ENCODE measurements at regions not wholly inside any gene's neighbourhood (a gene's known extent, or its start where the extent isn't known, plus 50 kb on each side); places are given as distances from the start of the nearest gene placed in this dataset.

DNA sequence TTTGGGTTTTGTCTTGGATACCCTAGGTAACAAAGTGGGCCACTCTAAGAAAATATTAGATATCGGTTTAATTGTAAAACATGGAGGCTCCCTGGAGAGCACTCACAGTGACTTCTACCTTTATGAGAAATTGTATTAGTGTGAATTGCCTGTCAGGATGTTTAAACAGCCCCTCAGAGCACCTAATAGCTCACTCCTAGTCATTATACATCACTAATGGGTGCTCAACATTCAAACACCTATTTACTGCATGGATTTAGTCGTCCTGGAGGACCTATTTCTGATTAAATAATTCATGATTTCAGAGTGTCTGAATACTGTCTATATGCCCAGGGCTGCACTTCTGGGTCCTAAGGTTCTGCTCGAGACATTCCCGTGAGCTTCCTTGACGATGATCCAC, 430.2 kb upstream of the EEF2KMT start:
- no peak for FAIRE-seq
- DNase-seq (ENCODE audit: extremely low spot score, insufficient read length, low read depth), result no peak

DNA sequence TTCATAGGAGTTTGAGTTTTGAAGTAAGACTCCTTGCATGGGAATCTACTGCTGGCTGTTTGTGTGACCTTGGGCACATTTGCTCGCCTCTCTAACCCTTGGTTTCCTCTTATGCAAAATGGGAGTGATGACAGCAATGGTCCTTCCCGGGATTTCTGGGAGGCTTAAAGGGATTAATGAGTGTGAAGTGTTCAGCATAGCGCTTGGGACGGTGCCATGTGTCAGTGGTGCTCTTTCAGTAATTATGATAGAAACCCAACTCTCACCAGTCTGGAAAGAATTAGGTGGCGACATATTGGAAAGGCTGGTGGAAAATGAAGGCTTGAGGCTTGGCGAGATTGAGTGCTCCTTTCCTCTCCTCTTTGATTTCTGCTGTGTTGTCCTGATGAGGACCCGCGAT, 429.2 kb upstream of the EEF2KMT start:
- no peak for DNase-seq (ENCODE audit: extremely low spot score, insufficient read length, low read depth)
- no peak for FAIRE-seq

DNA sequence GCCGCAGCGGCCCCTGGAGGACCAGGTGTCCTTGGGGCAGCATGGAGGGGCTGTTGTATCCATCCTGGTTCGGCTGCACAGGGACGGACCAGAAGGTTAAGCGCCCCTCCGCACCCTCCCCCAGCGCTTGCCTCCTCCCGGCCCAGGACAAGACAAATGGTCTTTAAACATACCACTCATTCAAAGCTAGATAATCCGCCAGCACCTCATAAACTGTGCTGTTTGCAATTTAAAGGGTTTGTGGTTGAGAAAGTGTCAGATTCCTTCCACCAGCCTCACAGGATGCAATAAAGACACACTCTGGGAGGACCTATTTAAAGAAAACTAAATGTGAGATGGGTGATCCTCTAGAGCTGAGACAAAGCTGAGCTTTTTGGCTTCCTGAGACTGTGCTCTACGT, 426.2 kb upstream of the EEF2KMT start:
- DNase-seq (ENCODE audit: extremely low spot score, insufficient read length, low read depth), result no peak
- no peak for FAIRE-seq

DNA sequence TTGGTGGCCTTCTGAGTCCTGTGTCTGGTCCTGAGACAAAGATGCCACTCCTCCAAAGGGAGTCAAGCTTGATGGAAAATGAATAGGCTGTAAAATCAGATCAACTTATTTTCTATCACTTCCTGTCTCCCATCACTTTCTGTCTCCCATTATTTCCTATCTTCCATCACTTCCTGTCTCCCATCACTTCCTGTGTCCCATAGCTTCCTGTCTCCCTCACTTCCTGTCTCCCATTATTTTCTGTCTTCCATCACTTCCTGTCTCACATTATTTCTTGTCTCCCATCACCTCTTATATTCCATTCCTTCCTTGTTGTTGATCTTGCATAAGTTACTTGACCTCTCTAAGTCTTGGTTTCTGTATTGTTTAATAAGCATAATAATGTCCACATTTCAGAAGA, 418.5 kb upstream of the EEF2KMT start:
- no peak for DNase-seq (ENCODE audit: extremely low spot score, insufficient read length, low read depth)
- no peak for FAIRE-seq

DNA sequence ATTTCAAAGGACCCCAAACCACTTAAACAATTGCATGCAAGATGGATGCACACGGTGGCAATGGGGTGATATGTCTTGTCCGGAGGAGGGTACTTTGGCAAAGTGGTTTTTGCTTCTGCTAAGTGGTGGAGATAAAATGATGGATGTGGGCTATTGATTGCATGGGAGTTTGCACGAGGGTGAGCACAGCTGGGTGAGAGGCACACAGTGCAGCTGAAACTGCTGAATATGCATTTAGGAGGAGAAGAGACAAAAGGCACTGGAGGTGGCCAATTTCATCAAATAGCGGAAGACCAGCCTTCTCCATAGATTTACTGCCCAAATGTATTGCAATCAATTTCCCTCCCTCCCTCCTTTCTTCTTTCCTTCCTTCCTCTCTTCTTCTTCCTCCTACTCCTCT, 414.4 kb upstream of the EEF2KMT start:
- DNase-seq (ENCODE audit: extremely low spot score, insufficient read length, low read depth) (no peak), FAIRE-seq (no peak)

DNA sequence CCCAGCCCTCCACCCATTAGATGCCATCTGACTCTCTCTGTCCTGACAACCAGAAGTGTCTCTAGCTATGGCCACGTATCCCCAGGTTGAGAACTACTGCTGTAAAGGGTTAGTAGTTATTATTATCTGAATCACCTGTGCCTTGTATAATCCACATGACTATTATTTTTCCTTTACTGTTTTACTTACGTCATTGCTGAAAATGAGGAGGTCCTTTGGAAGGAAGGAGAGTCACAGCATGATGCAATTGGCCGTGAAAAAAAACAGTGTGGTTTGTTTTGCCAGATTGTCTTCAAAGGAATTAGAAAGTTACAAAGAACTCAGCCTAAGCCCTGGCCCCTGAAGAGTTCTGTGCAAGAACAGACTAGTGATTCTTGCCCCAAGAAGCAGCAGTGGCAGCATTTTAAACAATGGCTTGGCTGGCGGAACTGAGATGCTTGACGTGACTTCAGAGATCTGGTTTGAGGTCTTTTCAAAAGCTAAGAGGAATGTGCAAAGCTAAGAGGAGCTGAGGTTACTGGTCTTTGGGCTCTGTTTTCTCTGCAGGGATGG, 413.3 kb upstream of the EEF2KMT start:
- FAIRE-seq, result no peak
- no peak for DNase-seq (ENCODE audit: extremely low spot score, insufficient read length, low read depth)

DNA sequence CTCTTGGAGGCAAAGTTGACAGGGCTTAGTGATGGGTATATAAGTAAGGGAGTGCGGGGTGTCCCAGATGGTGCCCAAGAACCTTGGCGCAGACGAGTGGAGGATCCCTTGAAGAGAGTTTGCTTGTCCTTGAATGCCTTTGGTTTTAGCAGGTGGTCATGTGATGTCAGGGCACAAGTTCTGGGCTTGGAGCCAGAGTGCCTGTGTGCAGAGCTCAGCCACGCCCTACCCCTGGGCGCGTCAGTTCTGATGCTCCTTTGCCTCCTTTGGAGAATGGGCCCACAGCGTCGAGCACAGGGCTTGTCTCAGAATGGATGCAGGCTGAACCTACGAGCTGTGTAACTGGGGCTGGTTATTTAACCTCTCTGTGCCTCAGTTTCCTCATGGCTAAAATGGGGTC, 412.2 kb upstream of the EEF2KMT start:
- FAIRE-seq, result no peak
- DNase-seq (ENCODE audit: extremely low spot score, insufficient read length, low read depth), result no peak

DNA sequence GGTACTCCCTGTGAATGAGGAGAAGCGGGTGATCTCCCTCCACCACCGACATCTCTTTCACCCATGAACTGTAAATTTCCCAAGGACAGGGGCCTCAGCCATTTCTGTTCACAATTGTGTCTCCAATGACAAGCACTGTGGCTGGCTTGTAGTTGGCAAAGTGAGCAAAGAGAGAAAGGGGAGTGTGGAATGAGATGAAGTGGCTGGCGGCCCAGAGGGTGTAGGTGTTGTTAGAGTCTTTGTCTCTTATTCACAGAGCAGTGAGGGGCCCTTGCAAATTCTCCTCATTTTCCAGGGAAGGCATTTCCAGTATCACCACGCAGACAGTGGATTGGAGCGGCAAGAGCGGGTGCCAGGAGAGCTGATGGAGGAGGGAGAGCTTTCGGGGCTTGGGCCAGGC, 411.7 kb upstream of the EEF2KMT start:
- FAIRE-seq, result no peak
- no peak for DNase-seq (ENCODE audit: extremely low spot score, insufficient read length, low read depth)

DNA sequence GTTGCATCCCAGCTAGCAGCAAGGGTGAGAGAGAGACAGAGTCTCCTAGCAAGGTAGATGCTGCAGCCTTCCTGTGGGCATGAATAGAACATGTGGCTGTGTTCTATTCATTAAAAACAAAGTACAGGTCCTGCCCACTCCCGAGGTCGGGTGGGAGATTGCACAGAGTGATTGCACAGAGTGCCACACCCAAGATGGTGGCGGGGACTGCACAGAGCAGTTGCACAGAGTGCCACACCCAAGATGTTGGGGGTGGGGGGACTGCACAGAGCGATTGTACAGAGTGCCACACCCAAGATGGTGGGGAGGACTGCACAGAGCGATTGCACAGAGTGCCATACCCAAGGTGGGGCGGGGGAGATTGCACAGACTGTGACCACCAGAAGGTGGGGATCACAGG, 410.8 kb upstream of the EEF2KMT start:
- DNase-seq (ENCODE audit: extremely low spot score, insufficient read length, low read depth), result no peak
- no peak for FAIRE-seq

DNA sequence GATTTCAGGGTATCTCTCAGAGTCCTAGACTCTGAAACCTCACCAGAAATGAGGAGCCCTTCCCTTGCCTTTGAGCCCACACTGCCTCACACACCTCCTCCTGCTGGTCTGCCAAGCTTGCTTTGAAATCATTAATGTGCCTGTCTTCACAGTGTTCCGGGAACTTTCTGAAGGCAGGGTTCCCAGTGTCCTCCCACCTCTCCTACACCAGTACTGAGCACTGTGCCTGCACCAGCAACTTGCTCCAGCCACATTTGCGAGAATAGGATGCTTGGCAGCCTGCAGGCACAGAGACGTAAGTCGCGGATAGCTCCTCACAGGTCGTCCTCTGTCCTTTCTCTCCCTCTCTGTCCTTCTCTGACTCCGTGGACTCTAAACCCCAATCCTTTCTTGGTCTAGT, 408.4 kb upstream of the EEF2KMT start:
- DNase-seq (ENCODE audit: extremely low spot score, insufficient read length, low read depth), result no peak
- no peak for FAIRE-seq

DNA sequence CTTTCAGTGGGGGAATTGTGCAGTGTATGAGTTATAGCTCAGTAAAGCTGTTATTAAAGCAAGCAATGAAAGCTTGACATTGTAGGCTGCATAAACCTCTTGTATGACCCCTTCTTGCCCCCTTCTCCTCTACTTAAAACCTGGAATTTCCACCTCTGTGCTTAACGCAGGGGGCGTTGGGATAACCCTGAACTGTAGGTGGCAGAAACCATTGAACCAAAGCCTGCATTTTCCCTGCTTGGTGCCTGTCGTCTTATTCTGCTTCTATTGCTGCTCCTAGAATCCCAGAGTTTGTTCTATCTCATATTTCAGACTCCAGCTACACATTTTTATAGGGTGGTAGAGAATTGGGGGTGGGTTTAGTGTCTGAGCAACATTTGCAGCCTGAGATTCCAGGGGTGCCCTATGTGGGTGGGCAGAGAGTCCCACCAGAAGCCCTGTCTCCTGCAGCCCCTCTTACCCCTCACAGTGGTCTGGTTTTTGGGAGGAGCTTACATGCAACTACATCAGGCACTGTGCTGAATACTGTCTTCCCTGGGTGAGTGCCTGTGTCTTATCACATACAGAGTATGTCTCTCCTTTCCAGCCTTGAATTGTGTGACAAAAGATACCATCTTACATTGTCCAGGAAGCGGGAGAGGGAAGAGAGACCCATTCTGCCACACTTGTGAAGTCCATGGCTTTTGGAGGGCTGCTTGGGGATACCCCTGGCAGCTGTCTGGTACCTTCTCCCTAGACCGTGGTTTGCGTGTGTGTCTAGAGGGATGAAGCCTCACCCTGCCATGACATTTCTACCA, 407.7 kb upstream of the EEF2KMT start:
- FAIRE-seq, result no peak

DNA sequence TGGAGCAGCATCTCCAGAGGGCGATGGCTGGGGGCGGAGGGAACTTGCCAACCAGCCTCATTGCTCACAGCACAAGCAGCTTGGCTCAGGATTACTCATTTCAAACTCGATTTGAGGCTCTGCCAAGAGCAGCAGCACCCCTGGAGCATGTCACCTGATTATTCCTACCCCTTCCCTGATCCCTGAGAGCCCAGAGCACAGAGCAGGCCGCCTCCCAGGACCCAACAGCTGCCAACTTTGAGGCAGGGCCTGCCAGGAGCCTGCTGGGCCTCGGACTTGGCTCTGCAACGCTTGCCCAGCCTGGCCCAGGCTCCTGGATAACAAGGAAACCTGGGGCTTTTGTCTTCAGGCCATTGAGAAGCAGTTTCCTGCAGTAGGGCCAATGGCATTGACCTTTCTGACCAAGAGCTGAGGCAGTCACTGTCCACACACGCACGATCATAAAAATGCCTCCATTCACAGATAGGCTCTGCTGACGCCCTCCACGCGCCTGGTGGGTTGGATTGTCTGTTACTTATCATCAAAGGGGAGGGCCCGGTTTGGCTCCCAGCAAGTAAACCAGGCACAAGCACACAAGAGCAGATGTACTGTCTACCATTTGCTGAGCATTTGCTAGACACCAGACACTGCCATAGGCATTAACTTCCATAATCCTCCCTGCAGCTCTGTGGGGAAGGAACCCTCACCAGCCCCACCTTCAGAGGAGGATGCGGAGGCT, 406.6 kb upstream of the EEF2KMT start:
- FAIRE-seq, result no peak
- no peak for DNase-seq (ENCODE audit: extremely low spot score, insufficient read length, low read depth)

More for the DNA sequence above, 407.7 kb upstream of the EEF2KMT start:
- no peak for DNase-seq (ENCODE audit: extremely low spot score, insufficient read length, low read depth)

DNA sequence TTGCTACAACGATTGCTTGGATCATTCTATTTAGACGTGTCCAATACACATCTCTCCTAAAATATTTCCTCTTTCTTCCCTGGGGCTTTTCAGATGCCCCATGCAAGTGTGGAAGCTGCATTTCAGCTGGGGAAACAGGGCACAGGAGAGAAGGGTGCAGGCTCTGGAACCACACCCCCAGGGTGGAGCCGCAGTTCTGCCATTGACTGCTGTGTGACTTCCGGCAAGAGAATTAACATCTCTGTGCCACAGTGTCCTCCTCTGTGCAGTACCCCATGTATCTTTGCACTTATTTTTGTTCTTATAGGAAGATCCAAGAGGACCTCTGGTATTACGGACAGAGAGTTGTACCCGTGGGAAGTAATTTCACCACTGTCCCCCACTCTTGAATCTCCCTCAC, 405.3 kb upstream of the EEF2KMT start:
- no peak for DNase-seq (ENCODE audit: extremely low spot score, insufficient read length, low read depth)
- FAIRE-seq, result no peak

DNA sequence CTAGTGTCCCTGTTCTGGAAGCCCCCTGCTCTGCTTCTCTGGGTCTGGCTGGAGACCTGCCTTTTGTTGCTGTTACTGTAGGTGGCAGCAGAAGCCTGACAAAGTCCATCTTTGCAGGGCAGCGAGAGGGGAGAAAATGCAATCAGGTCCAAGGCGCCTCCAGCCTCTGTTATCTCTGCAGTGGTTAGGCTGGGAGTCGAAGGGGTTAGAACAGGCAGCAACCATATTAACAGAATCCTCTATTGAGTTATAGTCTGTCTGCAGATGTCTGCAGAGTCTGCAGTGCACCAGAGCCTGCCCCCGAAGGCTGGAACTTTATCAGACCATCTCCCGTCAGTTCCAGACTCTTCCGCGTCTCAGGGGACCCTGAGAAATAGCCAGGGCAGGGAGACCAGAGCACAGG, 404.9 kb upstream of the EEF2KMT start:
- DNase-seq (ENCODE audit: extremely low spot score, insufficient read length, low read depth) (no peak), FAIRE-seq (no peak)

DNA sequence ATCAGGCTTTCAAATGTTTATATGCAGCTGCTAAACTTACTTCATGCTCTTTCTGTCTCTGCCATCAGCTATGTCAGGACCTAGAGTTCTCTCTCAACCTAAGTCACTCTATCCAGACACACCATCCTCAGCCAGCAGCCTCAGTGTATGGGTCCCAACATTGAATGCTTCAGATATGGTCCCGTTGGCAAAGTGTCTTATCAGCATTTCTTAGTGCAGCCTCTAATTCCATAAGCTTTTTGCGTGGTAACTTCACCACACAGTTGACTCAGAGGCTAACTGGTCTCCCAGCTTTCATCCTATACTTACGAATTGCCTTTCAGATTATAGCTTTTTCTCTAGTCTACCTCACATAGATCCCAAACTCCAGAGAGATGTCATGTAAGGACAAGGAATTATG, 402.9 kb upstream of the EEF2KMT start:
- FAIRE-seq, result no peak
- no peak for DNase-seq (ENCODE audit: extremely low spot score, insufficient read length, low read depth)

DNA sequence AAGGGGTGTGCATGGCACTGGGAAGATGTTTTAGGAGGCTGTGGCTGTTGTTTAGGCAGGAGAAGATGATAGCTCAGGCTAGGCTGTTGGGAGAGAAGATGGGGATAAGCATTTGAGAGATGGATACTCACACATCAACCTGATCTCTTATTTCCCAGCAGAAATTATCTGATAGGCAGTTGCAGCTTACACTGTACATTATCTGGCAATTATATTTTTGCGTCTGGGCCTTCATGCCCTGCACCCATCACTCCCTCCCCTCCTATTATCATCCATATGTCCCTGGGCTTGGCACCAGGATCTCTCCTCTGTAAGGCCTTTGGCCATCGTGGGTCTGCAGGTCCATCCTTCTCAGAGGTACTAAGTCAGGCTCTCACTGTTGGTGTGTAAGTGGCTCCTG, 401.0 kb upstream of the EEF2KMT start:
- no peak for DNase-seq (ENCODE audit: extremely low spot score, insufficient read length, low read depth)
- no peak for FAIRE-seq

DNA sequence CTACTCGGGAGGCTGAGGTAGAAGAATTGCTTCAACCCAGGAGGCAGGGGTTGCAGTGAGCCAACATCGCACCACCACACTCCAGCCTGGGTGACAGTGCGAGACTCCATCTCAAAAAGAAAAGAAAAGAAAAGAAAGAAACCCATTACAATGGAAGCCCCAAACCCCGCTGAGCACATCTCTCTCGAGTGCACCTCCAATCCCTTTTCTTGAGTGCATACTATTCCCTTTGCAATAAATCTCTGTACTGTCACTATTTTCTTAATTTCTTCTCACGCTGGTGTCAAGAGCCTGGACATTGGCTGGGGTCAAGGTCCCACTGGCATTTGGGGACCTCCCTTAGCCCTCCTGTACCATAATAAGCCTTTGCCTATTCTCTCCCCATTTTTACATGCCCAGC, 398.4 kb upstream of the EEF2KMT start:
- no peak for DNase-seq (ENCODE audit: extremely low spot score, insufficient read length, low read depth)
- no peak for FAIRE-seq

DNA sequence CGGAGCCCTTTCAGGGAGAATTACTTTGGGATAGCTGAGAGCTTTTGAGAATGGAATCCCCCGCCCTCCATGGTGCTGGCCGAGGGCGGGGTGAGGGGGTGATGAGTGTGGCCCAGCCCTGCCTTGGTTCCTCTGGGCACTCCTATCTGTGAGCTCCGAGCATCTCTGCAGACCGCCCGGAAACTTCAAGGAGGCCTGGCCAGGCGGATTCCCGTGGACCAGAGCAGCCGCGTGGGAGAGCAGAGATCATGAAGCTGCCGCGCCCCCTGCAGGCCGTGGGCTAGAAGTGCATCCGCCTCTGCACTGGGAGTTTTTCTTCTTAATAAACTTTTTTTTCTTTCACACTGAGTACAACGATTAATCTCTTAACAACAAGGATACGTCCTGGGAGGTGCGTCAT, 392.9 kb upstream of the EEF2KMT start:
- no peak for DNase-seq (ENCODE audit: extremely low spot score, insufficient read length, low read depth)
- no peak for FAIRE-seq

DNA sequence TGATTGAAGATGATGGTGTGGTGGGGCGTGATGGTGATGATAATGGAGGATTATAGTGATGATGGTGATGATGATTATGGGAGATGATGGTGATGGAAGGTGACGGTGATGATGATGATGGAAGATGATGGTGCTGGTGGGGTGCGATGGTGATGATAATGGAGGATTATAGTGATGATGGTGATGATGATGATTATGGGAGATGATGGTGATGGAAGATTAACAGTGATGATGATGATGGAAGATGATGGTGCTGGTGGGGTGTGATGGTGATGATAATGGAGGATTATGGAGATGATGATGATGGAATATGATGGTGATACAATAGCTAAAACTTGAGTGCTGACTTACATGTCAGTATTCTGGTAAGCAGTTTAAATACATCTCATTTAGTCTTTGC, 391.0 kb upstream of the EEF2KMT start:
- DNase-seq (ENCODE audit: extremely low spot score, insufficient read length, low read depth) (no peak), FAIRE-seq (no peak)

DNA sequence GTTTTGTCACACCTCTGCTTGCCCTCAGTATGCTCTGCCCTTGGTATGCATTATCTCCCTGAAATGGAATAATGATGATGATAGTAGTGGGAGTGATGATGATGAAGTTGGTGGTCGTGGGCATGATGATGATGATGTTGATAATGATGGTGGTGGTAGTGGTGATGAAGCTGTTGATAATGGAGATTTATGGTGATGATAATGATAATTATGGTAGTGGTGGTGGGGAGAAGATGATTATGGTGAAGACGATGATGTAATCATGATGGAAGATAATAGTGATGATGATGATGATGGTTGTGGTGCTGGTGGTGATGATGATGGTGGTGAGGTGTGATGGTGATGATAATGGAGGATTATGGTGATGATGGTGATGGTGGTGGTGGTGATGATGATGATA, 390.1 kb upstream of the EEF2KMT start:
- no peak for DNase-seq (ENCODE audit: extremely low spot score, insufficient read length, low read depth)

DNA sequence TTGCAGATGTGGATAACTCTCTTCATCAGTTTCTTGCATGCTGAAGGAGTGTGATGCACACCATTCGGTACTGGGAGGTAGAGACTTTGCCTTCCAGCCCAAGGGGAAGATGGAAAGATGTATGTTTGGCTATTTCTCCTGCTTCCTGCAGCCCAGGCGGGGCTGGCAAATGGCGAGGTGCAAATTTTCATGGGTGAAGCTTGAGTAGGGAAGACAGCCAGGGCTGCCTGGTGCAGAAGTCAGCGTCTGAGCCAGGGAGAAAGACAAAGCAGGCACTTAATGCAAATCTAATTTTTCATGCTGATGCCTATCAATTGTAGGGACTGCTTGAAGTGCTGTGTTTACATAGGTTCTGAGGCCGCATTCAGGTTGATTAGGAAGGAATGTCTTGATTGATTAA, 384.7 kb upstream of the EEF2KMT start:
- no peak for DNase-seq (ENCODE audit: extremely low spot score, insufficient read length, low read depth)
- no peak for FAIRE-seq

More for the DNA sequence above, 390.1 kb upstream of the EEF2KMT start:
- no peak for FAIRE-seq
